SH-SY5Y (cell line): ENCODE measurements at regions not wholly inside any gene's neighbourhood (a gene's known extent, or its start where the extent isn't known, plus 50 kb on each side); places are given as distances from the start of the nearest gene placed in this dataset.

Experiments used
- GATA2 ChIP-seq: IDR thresholded peaks from 2 replicates; pipeline ENCODE4 v1.6.1; 2011; ENCODE audit warnings: mild to moderate bottlenecking, low read depth, low read length
- GATA3 ChIP-seq: IDR thresholded peaks from 2 replicates; pipeline ENCODE4 v1.6.1; 2011; ENCODE audit warnings: low read depth, mild to moderate bottlenecking, low read length, moderate library complexity

DNA sequence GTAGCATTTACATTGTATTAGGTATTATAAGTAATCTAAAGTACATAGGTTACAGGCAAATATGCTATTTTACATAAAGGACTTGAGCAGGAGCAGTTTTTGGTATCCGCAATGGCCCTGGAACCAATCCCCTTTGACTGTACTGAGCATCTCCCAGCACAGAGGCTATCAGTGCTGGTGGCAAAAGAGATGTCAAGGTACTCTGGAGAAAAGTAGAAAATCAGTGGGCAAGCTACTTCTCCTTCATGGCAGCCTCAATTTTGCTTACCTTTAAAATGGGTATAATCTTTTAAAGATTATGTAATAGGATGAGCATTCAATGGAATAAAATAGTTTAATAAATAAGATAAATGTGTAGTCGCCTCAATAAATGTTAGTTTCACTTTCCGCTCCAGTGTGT, 56.7 kb upstream of the LMCD1 start:
- no peak for TF ChIP-seq GATA2
- TF ChIP-seq GATA3, result no peak
